ENCODE measurements at regions not wholly inside any gene's neighbourhood (a gene's known extent, or its start where the extent isn't known, plus 50 kb on each side); places are given as distances from the start of the nearest gene placed in this dataset.

- TF ChIP-seq MAX (IDR thresholded peaks at IDR 0.05; ENCODE audit: low read depth) (no peak), CTCF (IDR thresholded peaks at IDR 0.05) (no peak), MXI1 (IDR thresholded peaks at IDR 0.05; ENCODE audit: low read depth, low read length) (no peak), POLR2AphosphoS5 (IDR thresholded peaks at IDR 0.05; ENCODE audit: low read depth, low read length) (no peak), JUND (IDR thresholded peaks at IDR 0.05) (no peak), PBX3 (IDR thresholded peaks at IDR 0.05) (no peak), TEAD4 (IDR thresholded peaks at IDR 0.05; ENCODE audit: borderline replicate concordance, insufficient read depth) (no peak), FOSL2 (IDR thresholded peaks at IDR 0.05; ENCODE audit: borderline replicate concordance, low read depth) (no peak), NRF1 (IDR thresholded peaks at IDR 0.05; ENCODE audit: low read depth, low read length) (no peak), EP300 (IDR thresholded peaks at IDR 0.05; ENCODE audit: borderline replicate concordance in 1 of 2, low read depth in 1 of 2, low read length in 1 of 2) (no peak), RFX5 (IDR thresholded peaks at IDR 0.05; ENCODE audit: low read length) (no peak)
These were observed 732.8 kb upstream of the GOLIM4 start for GRCh38 chr3:168828536-168828935.

Data from SK-N-SH (cell line).